Fibroblast of the aortic adventitia (primary cell): ENCODE measurements at regions not wholly inside any gene's neighbourhood (a gene's known extent, or its start where the extent isn't known, plus 50 kb on each side); places are given as distances from the start of the nearest gene placed in this dataset.

Source experiments
- DNase-seq: peaks from one replicate; pipeline ENCODE4 v3.0.0-alpha.2; 2010; ENCODE audit warnings: low read depth
- H3K4me3 ChIP-seq: 2 replicates; pipeline ENCODE4 v1.5.1; 2011; ENCODE audit warnings: low read depth, mild to moderate bottlenecking, control low read depth, low read length, moderate library complexity
- CTCF ChIP-seq: IDR thresholded peaks from 2 replicates; pipeline ENCODE4 v1.5.1; 2011; ENCODE audit warnings: mild to moderate bottlenecking, low read length, control low read depth, inconsistent platforms; ENCODE audit not compliant: insufficient read depth

DNA sequence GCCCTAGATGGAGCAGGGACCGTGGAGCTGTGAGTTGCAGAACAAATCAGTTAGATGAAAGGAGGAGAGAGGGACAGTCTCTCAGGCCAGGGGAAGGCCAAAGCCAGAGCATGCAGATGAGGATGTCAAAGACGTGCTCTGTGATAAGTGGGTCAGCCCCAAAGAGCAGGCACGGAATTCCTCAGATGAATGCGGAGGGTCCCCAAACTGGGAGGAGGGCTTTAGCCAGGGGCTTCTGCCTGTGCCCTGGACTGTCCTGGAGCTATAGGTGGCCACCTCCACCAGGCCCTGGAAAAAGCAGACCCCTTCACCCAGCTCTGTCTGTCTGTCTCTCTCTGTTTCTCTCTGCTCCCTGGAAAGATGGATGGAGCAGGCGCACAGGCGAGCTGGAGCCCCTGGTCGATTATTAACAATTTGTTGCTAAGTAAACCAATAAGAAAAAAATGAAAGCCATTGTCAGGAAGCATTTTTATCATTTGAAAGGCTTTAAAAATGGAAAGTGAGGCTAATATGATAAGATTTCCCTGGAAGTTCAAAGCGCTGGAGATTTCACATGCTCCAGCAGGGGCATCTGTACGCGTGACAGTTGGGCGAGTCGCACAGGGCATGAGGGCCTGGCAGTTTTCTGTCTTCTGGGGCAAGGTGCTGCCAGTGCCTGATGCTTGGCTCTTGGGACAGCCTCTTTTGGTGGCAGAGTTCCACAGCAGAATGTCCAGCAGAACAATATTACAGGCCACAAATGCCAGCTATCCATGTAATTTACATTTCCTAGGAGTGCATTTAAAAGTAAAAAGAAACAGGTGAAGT lies 241.0 kb downstream of the GLI2 start:
- no peak for TF ChIP-seq CTCF
- no peak for DNase-seq
- H3K4me3 ChIP-seq: no peak overlapping the region

- H3K4me3 ChIP-seq: no peak overlapping the region
- no peak for DNase-seq
- no peak for TF ChIP-seq CTCF
Measured at GRCh38 chr2:120977582-120978358, 242.1 kb downstream of the GLI2 start.

- no peak for DNase-seq
- no peak for TF ChIP-seq CTCF
- no peak overlapping the region for H3K4me3 ChIP-seq
Measured at GRCh38 chr2:120978359-120979050, 242.8 kb downstream of the GLI2 start.

DNA sequence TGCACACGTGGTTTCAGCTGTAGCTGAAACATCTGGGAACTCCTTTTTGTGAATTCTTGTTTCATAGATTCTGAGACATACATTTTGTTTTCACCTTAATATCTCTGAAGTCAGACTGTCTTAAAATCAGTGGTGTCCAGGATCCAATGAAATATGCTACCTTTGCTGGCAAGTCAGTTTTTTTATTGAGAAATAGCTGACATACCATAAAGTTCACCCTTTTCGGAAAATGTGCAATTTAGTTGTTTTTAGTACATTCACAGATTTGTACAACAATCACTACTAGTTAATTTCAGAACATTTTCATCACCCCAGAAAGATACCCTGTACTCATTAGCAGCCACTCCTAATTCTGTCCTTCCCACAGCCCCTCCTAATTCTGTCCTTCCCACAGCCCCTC lies 243.7 kb downstream of the GLI2 start:
- TF ChIP-seq CTCF: no peak
- no peak for DNase-seq
- no peak overlapping the region for H3K4me3 ChIP-seq

- no peak overlapping the region for H3K4me3 ChIP-seq
- no peak for DNase-seq
- TF ChIP-seq CTCF: no peak
Measured at GRCh38 chr2:120979921-120980320, 244.3 kb downstream of the GLI2 start.

DNA sequence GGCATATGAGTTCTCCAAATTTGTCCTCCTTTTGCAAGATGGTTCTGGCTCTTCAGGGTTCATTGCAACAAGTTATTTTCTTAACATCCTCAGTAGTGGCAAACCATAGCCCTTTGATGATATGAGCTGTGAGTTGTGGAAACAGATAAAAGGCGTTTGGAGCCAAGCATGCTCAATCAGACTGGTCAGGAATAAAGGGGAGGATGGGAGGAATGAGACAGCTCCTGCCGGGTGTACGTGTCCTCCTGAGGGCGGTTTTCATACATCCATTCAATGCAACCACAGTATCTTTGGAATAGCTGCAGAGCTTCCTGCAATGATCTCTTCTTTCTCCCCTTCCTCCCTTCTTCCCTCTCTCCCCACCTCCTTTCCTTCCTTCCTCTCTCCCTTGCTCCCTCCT lies 245.8 kb downstream of the GLI2 start:
- H3K4me3 ChIP-seq: no peak overlapping the region
- no peak for TF ChIP-seq CTCF
- DNase-seq: no peak
